Ishikawa (cell line): ENCODE measurements at regions not wholly inside any gene's neighbourhood (a gene's known extent, or its start where the extent isn't known, plus 50 kb on each side); places are given as distances from the start of the nearest gene placed in this dataset.

Experiments
- CEBPB ChIP-seq: IDR thresholded peaks from 2 replicates; pipeline ENCODE4 v1.6.1; 2012
- CREB1 ChIP-seq: IDR thresholded peaks from 2 replicates; pipeline ENCODE4 v1.6.1; 2012; ENCODE audit warnings: low read depth
- EGR1 ChIP-seq: IDR thresholded peaks from 2 replicates; pipeline ENCODE4 v1.6.1; 2012
- EP300 ChIP-seq: IDR thresholded peaks from 2 replicates; pipeline ENCODE4 v1.6.1; 2012; ENCODE audit warnings: borderline replicate concordance
- FOXM1 ChIP-seq: IDR thresholded peaks from 2 replicates; pipeline ENCODE4 v1.6.1; 2012; ENCODE audit warnings: low read depth, borderline replicate concordance
- NFIC ChIP-seq: IDR thresholded peaks from 2 replicates; pipeline ENCODE4 v1.6.1; 2012
- RAD21 ChIP-seq: IDR thresholded peaks from 2 replicates; pipeline ENCODE4 v1.6.1; 2012; ENCODE audit warnings: low read depth
- REST ChIP-seq: IDR thresholded peaks from 2 replicates; pipeline ENCODE4 v1.6.1; 2012; ENCODE audit warnings: low read depth, mild to moderate bottlenecking
- TAF1 ChIP-seq: IDR thresholded peaks from 2 replicates; pipeline ENCODE4 v1.6.1; 2012; ENCODE audit warnings: low read depth, mild to moderate bottlenecking
- TCF12 ChIP-seq: IDR thresholded peaks from 2 replicates; pipeline ENCODE4 v1.6.1; 2012; ENCODE audit warnings: low read depth
- TEAD4 ChIP-seq: IDR thresholded peaks from 2 replicates; pipeline ENCODE4 v1.6.1; 2012
- USF1 ChIP-seq: IDR thresholded peaks from 2 replicates; pipeline ENCODE4 v1.6.1; 2012
- YY1 ChIP-seq: IDR thresholded peaks from 2 replicates; pipeline ENCODE4 v1.6.1; 2012; ENCODE audit warnings: low read depth
- ZBTB7A ChIP-seq: IDR thresholded peaks from 2 replicates; pipeline ENCODE4 v1.6.1; 2012; ENCODE audit warnings: low read depth
- TF ChIP-seq, protein P1 (sequence below): IDR thresholded peaks from 2 replicates; pipeline ENCODE4 v1.6.1; 2012

DNA sequence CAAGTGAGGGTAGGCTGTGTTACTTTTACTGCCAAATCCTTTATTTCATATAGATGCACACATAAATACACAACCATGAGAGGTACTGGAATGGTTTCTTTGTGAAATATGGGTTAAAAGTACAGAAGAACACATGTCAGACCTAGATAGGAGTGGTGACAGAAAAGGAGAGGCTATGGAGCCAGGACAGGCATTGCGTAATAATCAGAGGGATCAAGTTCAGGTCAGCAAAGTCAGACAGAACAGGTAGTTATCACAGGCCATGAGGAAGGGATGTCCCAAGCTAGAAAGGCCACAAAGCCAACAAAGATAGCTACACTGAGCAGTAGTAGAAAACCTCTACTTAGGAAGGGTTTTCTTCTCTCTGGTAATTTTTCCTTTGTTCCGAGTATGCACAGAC is 272.6 kb downstream of the KCNN2 start:
- TF ChIP-seq, protein P1, sequence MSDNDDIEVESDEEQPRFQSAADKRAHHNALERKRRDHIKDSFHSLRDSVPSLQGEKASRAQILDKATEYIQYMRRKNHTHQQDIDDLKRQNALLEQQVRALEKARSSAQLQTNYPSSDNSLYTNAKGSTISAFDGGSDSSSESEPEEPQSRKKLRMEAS: no peak
- TF ChIP-seq CEBPB: 0 out of 2 replicates have a peak, but pooled peaks have one; percentile 20

GRCh38 chr5:114612406-114612805 is 250.5 kb downstream of the KCNN2 start:
- TF ChIP-seq TAF1 (no peak), NFIC (no peak), TEAD4 (no peak), YY1 (no peak), TCF12 (no peak), FOXM1 (no peak), REST (no peak)
- TF ChIP-seq, protein P1: no peak

DNA sequence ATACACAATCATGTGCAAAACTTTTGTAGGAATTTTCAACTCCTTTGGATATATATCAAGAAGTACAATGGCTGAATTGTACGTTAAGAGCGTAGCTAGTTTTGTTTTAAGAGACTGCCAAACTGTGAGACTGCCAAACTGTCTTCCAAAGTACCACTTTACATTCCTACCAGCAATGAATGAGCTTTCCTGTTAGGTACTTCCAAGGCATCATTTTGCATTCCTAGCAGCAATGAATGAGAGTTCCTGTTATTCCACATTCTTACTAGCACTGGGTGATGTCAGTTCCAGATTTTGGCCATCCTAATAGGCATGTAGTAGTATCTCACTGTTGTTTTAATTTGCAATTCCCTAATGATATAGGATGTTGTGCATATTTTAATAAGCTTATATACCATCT is 219.3 kb downstream of the KCNN2 start:
- TF ChIP-seq REST (no peak), YY1 (no peak), USF1 (no peak), ZBTB7A (no peak), TAF1 (no peak), NFIC (no peak), EP300 (no peak), EGR1 (no peak), TCF12 (no peak), CREB1 (no peak), TEAD4 (no peak), CEBPB (no peak), RAD21 (no peak), FOXM1 (no peak)
- TF ChIP-seq, protein P1: no peak

DNA sequence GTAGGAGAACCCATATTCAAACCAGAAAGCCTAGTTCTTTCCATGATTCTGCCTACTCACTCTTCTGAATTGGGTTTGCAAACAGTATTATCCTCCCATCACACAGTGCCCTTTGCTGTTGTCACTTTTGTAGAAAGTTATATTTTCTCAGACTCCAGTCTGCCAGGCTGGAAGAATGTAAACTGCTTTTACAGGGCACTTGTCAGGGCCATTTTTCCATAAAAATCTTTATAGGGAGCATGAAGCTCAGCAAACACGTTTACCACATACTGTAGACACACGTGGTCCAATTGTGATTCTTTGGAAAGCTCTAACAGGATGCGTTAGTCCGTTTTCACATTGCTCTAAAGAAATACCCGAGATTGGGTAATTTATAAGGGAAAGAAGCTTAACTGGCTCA is 204.0 kb downstream of the KCNN2 start:
- TF ChIP-seq YY1 (no peak), USF1 (no peak)
- TF ChIP-seq, protein P1: no peak

GRCh38 chr5:114565139-114565538 is 203.3 kb downstream of the KCNN2 start:
- TF ChIP-seq TEAD4: no peak
- TF ChIP-seq TAF1: no peak
- no peak for TF ChIP-seq FOXM1
- no peak for TF ChIP-seq REST
- no peak for TF ChIP-seq NFIC
- TF ChIP-seq CEBPB: no peak
- TF ChIP-seq EP300: no peak
- TF ChIP-seq, protein P1: no peak
- TF ChIP-seq EGR1: no peak
- no peak for TF ChIP-seq TCF12
- TF ChIP-seq USF1: no peak
- TF ChIP-seq ZBTB7A: no peak
- TF ChIP-seq YY1: no peak
- TF ChIP-seq RAD21: no peak
- TF ChIP-seq CREB1: no peak
